Neutrophil (primary cell): ENCODE measurements at regions not wholly inside any gene's neighbourhood (a gene's known extent, or its start where the extent isn't known, plus 50 kb on each side); places are given as distances from the start of the nearest gene placed in this dataset.

Experiments used
- H3K27ac ChIP-seq: fragments of 200-600 bp; sonication (generic); 2 replicates; pipeline ENCODE4 v1.5.1; 2016; ENCODE audit warnings: mild to moderate bottlenecking, moderate library complexity
- H3K27me3 ChIP-seq: fragments of 200-600 bp; sonication (generic); 2 replicates; pipeline ENCODE4 v1.6.0; 2016; ENCODE audit warnings: mild to moderate bottlenecking
- H3K36me3 ChIP-seq: fragments of 200-600 bp; sonication (generic); 2 replicates; pipeline ENCODE4 v1.5.1; 2017
- H3K4me1 ChIP-seq, 2 experiments: fragments of 200-600 bp in 1 of 2; sonication (generic) in 1 of 2; 1 replicate in 1 of 2; 2 replicates in 1 of 2; pipeline versions ENCODE4 v1.5.1 to v1.6.1; 2013 to 2016; ENCODE audit warnings: low read depth in 1 of 2, low read length in 1 of 2, mild to moderate bottlenecking in 1 of 2, moderate library complexity in 1 of 2; ENCODE audit not compliant: control insufficient read depth in 1 of 2, insufficient read depth in 1 of 2
- H3K4me3 ChIP-seq, 2 experiments: fragments of 200-600 bp in 1 of 2; sonication (generic) in 1 of 2; 1 replicate in 1 of 2; 2 replicates in 1 of 2; pipeline ENCODE4 v1.5.1; 2013 to 2016; ENCODE audit warnings: low read depth in 1 of 2, low read length in 1 of 2, mild to moderate bottlenecking in 1 of 2, moderate library complexity in 1 of 2
- H3K9me3 ChIP-seq: fragments of 200-600 bp; sonication (generic); 2 replicates; pipeline ENCODE4 v1.5.1; 2016
- TF ChIP-seq, protein P1 (sequence below): fragments of 200-600 bp; sonication (generic); IDR thresholded peaks from 2 replicates; pipeline ENCODE4 v1.5.1; 2016; ENCODE audit warnings: antibody characterized with exemption

- Histone ChIP-seq H3K4me1 (no peaks in the 10 kb centered on the region), H3K27me3 (no peaks in the 10 kb centered on the region), H3K36me3 (no peaks in the 10 kb centered on the region), H3K9me3 (no peaks in the 10 kb centered on the region), H3K4me3 (no peak overlapping the region), H3K27ac (no peak overlapping the region)
- TF ChIP-seq, protein P1, sequence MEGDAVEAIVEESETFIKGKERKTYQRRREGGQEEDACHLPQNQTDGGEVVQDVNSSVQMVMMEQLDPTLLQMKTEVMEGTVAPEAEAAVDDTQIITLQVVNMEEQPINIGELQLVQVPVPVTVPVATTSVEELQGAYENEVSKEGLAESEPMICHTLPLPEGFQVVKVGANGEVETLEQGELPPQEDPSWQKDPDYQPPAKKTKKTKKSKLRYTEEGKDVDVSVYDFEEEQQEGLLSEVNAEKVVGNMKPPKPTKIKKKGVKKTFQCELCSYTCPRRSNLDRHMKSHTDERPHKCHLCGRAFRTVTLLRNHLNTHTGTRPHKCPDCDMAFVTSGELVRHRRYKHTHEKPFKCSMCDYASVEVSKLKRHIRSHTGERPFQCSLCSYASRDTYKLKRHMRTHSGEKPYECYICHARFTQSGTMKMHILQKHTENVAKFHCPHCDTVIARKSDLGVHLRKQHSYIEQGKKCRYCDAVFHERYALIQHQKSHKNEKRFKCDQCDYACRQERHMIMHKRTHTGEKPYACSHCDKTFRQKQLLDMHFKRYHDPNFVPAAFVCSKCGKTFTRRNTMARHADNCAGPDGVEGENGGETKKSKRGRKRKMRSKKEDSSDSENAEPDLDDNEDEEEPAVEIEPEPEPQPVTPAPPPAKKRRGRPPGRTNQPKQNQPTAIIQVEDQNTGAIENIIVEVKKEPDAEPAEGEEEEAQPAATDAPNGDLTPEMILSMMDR, result no peak
Observed at GRCh38 chr2:6370753-6371551, 494.8 kb downstream of the CMPK2 start.

DNA sequence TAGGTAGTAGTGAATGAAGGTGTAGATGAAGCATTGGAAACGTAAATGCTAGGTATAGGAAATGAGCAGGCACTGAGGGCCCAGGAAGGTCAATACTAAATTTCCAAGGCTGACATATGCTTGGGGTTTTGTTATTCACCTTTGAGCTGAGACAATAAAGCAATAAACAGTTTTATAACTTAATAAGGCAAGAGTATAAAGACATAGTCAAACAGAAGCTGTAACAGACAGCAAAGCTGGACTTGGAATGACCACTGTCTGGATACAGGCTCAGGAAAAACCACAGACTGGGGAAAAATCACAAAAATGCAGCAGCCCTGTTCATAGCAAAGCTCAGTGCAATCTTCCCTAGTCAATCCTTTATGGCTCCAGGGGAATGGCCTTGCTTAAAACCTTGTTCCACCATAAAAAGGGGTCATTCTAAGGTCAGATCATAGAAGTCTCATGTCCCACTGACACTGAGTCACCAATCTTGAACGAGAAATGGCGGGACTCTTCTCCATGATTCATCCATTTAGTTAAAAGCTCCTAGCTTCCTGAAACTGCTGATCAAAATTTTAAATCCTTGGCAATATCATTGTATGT is 493.3 kb downstream of the CMPK2 start:
- H3K4me3 ChIP-seq, result no peak overlapping the region
- no peaks in the 10 kb centered on the region for H3K36me3 ChIP-seq
- TF ChIP-seq, protein P1, result no peak
- H3K4me1 ChIP-seq, result no peaks in the 10 kb centered on the region
- no peak overlapping the region for H3K27ac ChIP-seq
- H3K27me3 ChIP-seq, result no peaks in the 10 kb centered on the region
- no peaks in the 10 kb centered on the region for H3K9me3 ChIP-seq

DNA sequence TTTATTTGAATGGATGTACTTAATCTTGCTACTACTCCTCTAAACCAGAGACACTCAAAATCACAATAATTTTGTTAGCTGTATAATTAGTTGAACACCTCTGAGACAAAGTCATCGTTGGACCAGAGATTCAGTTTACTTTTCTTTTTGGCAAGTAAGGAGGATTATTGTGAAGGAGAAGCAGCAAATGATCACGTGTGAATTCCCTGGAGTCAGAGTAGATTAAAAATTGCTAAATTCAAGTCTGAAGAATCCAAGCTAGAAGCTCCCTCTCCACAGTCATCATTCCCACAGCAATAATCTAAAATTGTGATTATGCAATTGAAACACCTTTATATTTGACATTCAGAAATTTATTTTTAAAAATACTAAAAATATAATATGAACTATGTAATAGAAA is 484.4 kb downstream of the CMPK2 start:
- Histone ChIP-seq H3K4me3 (no peak overlapping the region), H3K27ac (no peak overlapping the region), H3K27me3 (no peaks in the 10 kb centered on the region), H3K36me3 (no peaks in the 10 kb centered on the region), H3K4me1 (no peaks in the 10 kb centered on the region), H3K9me3 (no peaks in the 10 kb centered on the region)
- TF ChIP-seq, protein P1, result no peak

GRCh38 chr2:6384341-6384740 is 481.4 kb downstream of the CMPK2 start:
- TF ChIP-seq, protein P1, result no peak
- Histone ChIP-seq H3K4me3 (no peak overlapping the region), H3K9me3 (no peaks in the 10 kb centered on the region), H3K27me3 (no peaks in the 10 kb centered on the region), H3K36me3 (no peaks in the 10 kb centered on the region), H3K4me1 (no peaks in the 10 kb centered on the region), H3K27ac (no peak overlapping the region)

DNA sequence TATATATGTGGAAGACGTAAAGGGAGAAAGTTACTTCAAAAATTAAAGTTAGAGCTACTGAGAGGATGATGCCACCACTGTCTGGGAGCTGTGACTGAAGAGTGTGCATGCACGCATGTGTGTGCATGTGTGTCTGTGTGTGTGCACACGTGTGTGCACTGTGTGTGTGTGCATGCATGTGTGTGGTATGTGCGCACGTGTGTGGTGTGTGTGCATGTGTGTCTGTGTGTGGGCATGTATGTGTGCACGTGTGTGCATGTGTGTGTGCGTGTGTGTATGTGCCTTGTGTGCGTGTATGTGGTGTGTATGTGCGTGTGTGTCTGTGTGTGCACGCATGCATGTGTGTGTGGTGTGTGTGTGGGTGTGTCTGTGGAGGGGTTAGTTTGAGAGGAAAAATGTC is 473.4 kb downstream of the CMPK2 start:
- Histone ChIP-seq H3K36me3 (no peaks in the 10 kb centered on the region), H3K4me1 (no peaks in the 10 kb centered on the region), H3K4me3 (no peak overlapping the region), H3K9me3 (no peaks in the 10 kb centered on the region), H3K27ac (no peak overlapping the region), H3K27me3 (no peaks in the 10 kb centered on the region)
- TF ChIP-seq, protein P1, result no peak
